H1 (cell line): ENCODE measurements at regions not wholly inside any gene's neighbourhood (a gene's known extent, or its start where the extent isn't known, plus 50 kb on each side); places are given as distances from the start of the nearest gene placed in this dataset.

Experiments used
- CTCF ChIA-PET: fragments of 300-600 bp; sonication (Branson Sonifier 250); formaldehyde crosslinking; loops from one replicate; lab custom pipeline; 2021; ENCODE audit not compliant: partially characterized antibody; lab: Charles Lee
- POLR2A ChIA-PET: fragments of 300-600 bp; sonication (Branson Sonifier 250); formaldehyde crosslinking; loops from one replicate; lab custom pipeline; 2021; ENCODE audit warnings: inconsistent platforms; ENCODE audit not compliant: partially characterized antibody; lab: Charles Lee
- DNase-seq, 2 experiments: peaks; one replicate each; pipeline versions ENCODE4 v3.0.0 to v3.0.0-alpha.2; 2010 to 2022; ENCODE audit warnings: low spot score in 2 of 2, low read depth in 1 of 2, mixed read lengths in 1 of 2
- FAIRE-seq: peaks from 2 replicates; lab custom pipeline; 2011; peaks lifted over from hg19 to GRCh38; lab: Jason Lieb, UNC
- H2AFZ ChIP-seq: 2 replicates; pipeline ENCODE4 v1.8.1; 2012; ENCODE audit warnings: low read length, inconsistent platforms
- H2AK5ac ChIP-seq: 2 replicates; pipeline ENCODE4 v1.6.1; 2013; ENCODE audit warnings: low read depth, low read length
- H2BK120ac ChIP-seq: replicated peaks from 2 replicates; pipeline ENCODE3; 2013; ENCODE audit warnings: low read depth, low read length, inconsistent platforms
- H2BK12ac ChIP-seq: 2 replicates; pipeline ENCODE4 v1.6.1; 2013; ENCODE audit warnings: low read depth, low read length
- H2BK15ac ChIP-seq: 2 replicates; pipeline ENCODE4 v1.6.1; 2013; ENCODE audit warnings: low read length
- H2BK20ac ChIP-seq: 2 replicates; pipeline ENCODE4 v1.6.1; 2013; ENCODE audit warnings: low read length
- H2BK5ac ChIP-seq: 2 replicates; pipeline ENCODE4 v1.6.1; 2013; ENCODE audit warnings: low read depth, low read length
- H3K14ac ChIP-seq: 2 replicates; pipeline ENCODE4 v1.6.1; 2013; ENCODE audit warnings: inconsistent platforms; ENCODE audit not compliant: insufficient read length
- H3K18ac ChIP-seq: 2 replicates; pipeline ENCODE4 v1.6.1; 2013; ENCODE audit warnings: low read length; ENCODE audit errors: extremely low read depth
- H3K23ac ChIP-seq: 2 replicates; pipeline ENCODE4 v1.6.1; 2013; ENCODE audit warnings: inconsistent platforms; ENCODE audit not compliant: insufficient read length
- H3K23me2 ChIP-seq: 2 replicates; pipeline ENCODE4 v1.6.1; 2013; ENCODE audit warnings: low read depth, low read length
- H3K27ac ChIP-seq: 2 replicates; pipeline ENCODE4 v1.6.1; 2011; ENCODE audit warnings: low read depth, low read length, inconsistent platforms
- H3K27me3 ChIP-seq, 4 experiments: replicated peaks in 1 of 4; 1 replicate in 1 of 4; 2 replicates in 3 of 4; pipeline versions ENCODE4 v1.6.1 to v1.8.1; 2011 to 2013; ENCODE audit warnings: low read length in 3 of 4, mild to moderate bottlenecking in 3 of 4, inconsistent platforms in 2 of 4, mixed read lengths in 2 of 4, moderate library complexity in 1 of 4; ENCODE audit not compliant: control insufficient read depth in 3 of 4, insufficient read depth in 3 of 4; ENCODE audit errors: extremely low read depth in 1 of 4
- H3K36me3 ChIP-seq, 4 experiments: 2 replicates each; pipeline versions ENCODE4 v1.6.1 to v1.8.1; 2011 to 2013; ENCODE audit warnings: mild to moderate bottlenecking in 4 of 4, low read length in 3 of 4, moderate library complexity in 2 of 4, control low read depth in 1 of 4, inconsistent platforms in 1 of 4; ENCODE audit not compliant: insufficient read depth in 4 of 4, control insufficient read depth in 2 of 4
- H3K4ac ChIP-seq: replicated peaks from 2 replicates; pipeline ENCODE3; 2013; ENCODE audit warnings: low read length, low read depth, mixed read lengths, inconsistent platforms; ENCODE audit not compliant: insufficient read length
- H3K4me1 ChIP-seq, 4 experiments: replicated peaks in 1 of 4; 1 replicate in 1 of 4; 2 replicates in 3 of 4; pipeline versions ENCODE4 v1.6.1 to v1.8.1; 2011 to 2013; ENCODE audit warnings: low read length in 3 of 4, inconsistent platforms in 2 of 4, mixed read lengths in 1 of 4; ENCODE audit not compliant: insufficient read depth in 4 of 4, control insufficient read depth in 3 of 4
- H3K4me2 ChIP-seq, 2 experiments: 2 replicates each; pipeline versions ENCODE4 v1.6.1 to v1.8.1; 2011 to 2013; ENCODE audit warnings: low read depth in 2 of 2, low read length in 2 of 2, control low read depth in 1 of 2, inconsistent platforms in 1 of 2, mild to moderate bottlenecking in 1 of 2; ENCODE audit not compliant: insufficient read depth in 1 of 2
- H3K4me3 ChIP-seq, 4 experiments: fragments of 200-600, 300-600 bp in 1 of 4; sonication (generic), shearing (Covaris generic), sonication (Bioruptor Twin) in 1 of 4; 2 replicates each; pipeline versions ENCODE4 v1.5.1 to v1.8.1; 2011 to 2016; ENCODE audit warnings: low read length in 4 of 4, low read depth in 3 of 4, control low read depth in 2 of 4, inconsistent platforms in 2 of 4, mild to moderate bottlenecking in 2 of 4, mixed read lengths in 1 of 4, moderate library complexity in 1 of 4; ENCODE audit not compliant: insufficient read depth in 2 of 4; ENCODE audit errors: extremely low read depth in 1 of 4
- H3K56ac ChIP-seq: replicated peaks from 2 replicates; pipeline ENCODE3; 2013; ENCODE audit warnings: low read depth, mild to moderate bottlenecking, mixed read lengths, low read length, inconsistent platforms; ENCODE audit not compliant: insufficient read length
- H3K79me1 ChIP-seq: 2 replicates; pipeline ENCODE4 v1.6.1; 2013; ENCODE audit warnings: low read depth, low read length, control low read depth
- H3K79me2 ChIP-seq, 2 experiments: 2 replicates each; pipeline versions ENCODE4 v1.6.1 to v1.8.1; 2012 to 2013; ENCODE audit warnings: low read length in 2 of 2, mild to moderate bottlenecking in 2 of 2, inconsistent platforms in 1 of 2; ENCODE audit not compliant: insufficient read depth in 2 of 2, control insufficient read depth in 1 of 2
- H3K9ac ChIP-seq, 4 experiments: replicated peaks in 1 of 4; 1 replicate in 1 of 4; 2 replicates in 3 of 4; pipeline versions ENCODE4 v1.6.1 to v1.8.1; 2011 to 2013; ENCODE audit warnings: low read depth in 3 of 4, low read length in 3 of 4, control low read depth in 2 of 4, mild to moderate bottlenecking in 2 of 4, moderate library complexity in 2 of 4, inconsistent platforms in 1 of 4; ENCODE audit errors: extremely low read depth in 1 of 4
- H3K9me3 ChIP-seq, 2 experiments: 2 replicates each; pipeline versions ENCODE4 v1.6.1 to v1.8.1; 2012 to 2013; ENCODE audit warnings: mild to moderate bottlenecking in 2 of 2, moderate library complexity in 2 of 2, control low read depth in 1 of 2, inconsistent platforms in 1 of 2, low read depth in 1 of 2, low read length in 1 of 2, mixed read lengths in 1 of 2; ENCODE audit not compliant: insufficient read depth in 2 of 2
- H4K20me1 ChIP-seq, 2 experiments: replicated peaks in 1 of 2; 2 replicates each; pipeline versions ENCODE3 to v1.8.1; 2011 to 2013; ENCODE audit warnings: inconsistent platforms in 2 of 2, low read length in 2 of 2, mild to moderate bottlenecking in 1 of 2; ENCODE audit not compliant: insufficient read depth in 2 of 2, control insufficient read depth in 1 of 2
- H4K5ac ChIP-seq: 2 replicates; pipeline ENCODE4 v1.6.1; 2013; ENCODE audit warnings: low read length, low read depth, mixed read lengths, inconsistent platforms; ENCODE audit not compliant: insufficient read length
- H4K8ac ChIP-seq: 2 replicates; pipeline ENCODE4 v1.8.0; 2013; ENCODE audit warnings: mild to moderate bottlenecking, moderate library complexity, low read length, inconsistent platforms; ENCODE audit not compliant: insufficient read depth; ENCODE audit errors: extremely low read depth
- H4K91ac ChIP-seq: replicated peaks from 2 replicates; pipeline ENCODE3; 2013; ENCODE audit warnings: low read length, mixed read lengths, inconsistent platforms; ENCODE audit not compliant: insufficient read length
- CBX8 ChIP-seq: fragments of 300-800, 300-1000 bp; sonication (generic); IDR thresholded peaks from 2 replicates; pipeline ENCODE4 v1.7.1; 2016; ENCODE audit warnings: low read depth, low read length, borderline replicate concordance
- WGBS, 2 experiments: shearing (Covaris generic) in 1 of 2; methylation state at CpG; one replicate each; pipeline versions ENCODE4 v1.1.6 to v1.1.7; 2013 to 2015; ENCODE audit warnings: low lambda C conversion rate in 2 of 2, mixed read lengths in 2 of 2, inconsistent platforms in 1 of 2, low coverage in 1 of 2, missing lambda C conversion rate in 1 of 2; ENCODE audit not compliant: insufficient replicate concordance in 2 of 2, insufficient coverage in 1 of 2, insufficient read length in 1 of 2; ENCODE audit errors: extremely low coverage in 1 of 2, missing lambda C conversion rate in 1 of 2; 5-methylcytosine and 5-hydroxymethylcytosine counted together

- CTCF ChIA-PET: interaction anchor here (0.6 kb wide), 1 partner anchor 14 kb away, joined by 4 read pairs; no protein-coding TSS in a partner anchor
- no peak for FAIRE-seq
Observed at GRCh38 chr13:88464851-88465250, 793.7 kb downstream of the SLITRK5 start.

More at GRCh38 chr13:88464851-88465250, 793.7 kb downstream of the SLITRK5 start:
- no peak for TF ChIP-seq CBX8
- no peak overlapping the region for H2AFZ ChIP-seq
- no peak overlapping the region for H2BK20ac ChIP-seq
- no peak overlapping the region for H3K9ac ChIP-seq
- no peak overlapping the region for H3K18ac ChIP-seq
- no peak overlapping the region for H3K4me3 ChIP-seq
- H3K79me1 ChIP-seq: no peaks in the 10 kb centered on the region
- no peak overlapping the region for H3K4ac ChIP-seq
- no peak overlapping the region for H3K27ac ChIP-seq
- no peak overlapping the region for H2BK5ac ChIP-seq
- no peak overlapping the region for H3K4me2 ChIP-seq
- no peak overlapping the region for H4K91ac ChIP-seq
- H3K9me3 ChIP-seq: peaks cover 3 to 4% of the 10 kb centered on the region in 2 experiments; a peak in 2 of 4 replicates
- H4K20me1 ChIP-seq: no peaks in the 10 kb centered on the region
- H3K36me3 ChIP-seq: peaks cover 0 to 6% (median 0%) of the 10 kb centered on the region in 4 experiments; a peak in 1 of 8 replicates
- no peak overlapping the region for H4K8ac ChIP-seq
- no peak overlapping the region for H3K23ac ChIP-seq
- no peak overlapping the region for H2BK15ac ChIP-seq
- no peak overlapping the region for H3K56ac ChIP-seq
- no peak for DNase-seq
- H2BK12ac ChIP-seq: no peak overlapping the region
- no peak overlapping the region for H4K5ac ChIP-seq
- no peaks in the 10 kb centered on the region for H3K27me3 ChIP-seq
- H2AK5ac ChIP-seq: no peak overlapping the region
- H3K4me1 ChIP-seq: peaks cover 0 to 15% (median 0%) of the 10 kb centered on the region in 4 experiments; a peak in 2 of 7 replicates
- no peaks in the 10 kb centered on the region for H3K79me2 ChIP-seq
- no peak overlapping the region for H3K14ac ChIP-seq
- H3K23me2 ChIP-seq: no peaks in the 10 kb centered on the region
- POLR2A ChIA-PET: no interaction called here
- H2BK120ac ChIP-seq: no peak overlapping the region
- 91% methylated on average over 6 of the region's 6 CpGs; no CpG with 5 or more reads in 1 of the 2 experiments for WGBS, 2 experiments
